NCI-H446 treated with DMSO at 0.1 percent for 48 hours (cell line): ENCODE measurements at regions not wholly inside any gene's neighbourhood (a gene's known extent, or its start where the extent isn't known, plus 50 kb on each side); places are given as distances from the start of the nearest gene placed in this dataset.
"Not testable (repeated sequence)": the region's sequence is repeated elsewhere in the genome, so short reads cannot be mapped to it uniquely, and the experiment has no call there.

ENCODE experiments used
- DNase-seq: peaks from one replicate; lab custom pipeline; 2025; lab: John Stamatoyannopoulos, UW

- peak; percentile 20 for DNase-seq
These were observed 95.9 kb upstream of the ZNF536 start for GRCh38 chr19:30276011-30276882.

DNA sequence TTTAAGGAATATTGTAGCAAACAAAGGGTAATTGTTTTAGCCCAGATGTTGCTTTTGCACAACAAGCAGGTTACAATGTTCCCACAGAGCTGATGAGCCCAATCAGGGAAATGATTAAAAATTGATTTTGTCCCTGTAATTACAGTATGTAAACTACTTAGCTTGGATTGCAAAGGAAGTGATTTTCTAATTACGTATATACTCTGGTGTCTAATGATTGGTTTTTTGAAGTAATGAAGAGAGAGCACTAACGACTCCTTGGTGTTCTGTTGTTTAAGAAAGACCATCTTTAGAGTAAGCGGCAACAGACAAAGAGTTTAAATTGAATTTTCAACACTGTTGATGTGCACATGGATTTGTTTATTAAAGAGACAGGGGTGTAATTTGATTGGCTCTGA lies 95.3 kb upstream of the ZNF536 start:
- DNase-seq = no peak

DNA sequence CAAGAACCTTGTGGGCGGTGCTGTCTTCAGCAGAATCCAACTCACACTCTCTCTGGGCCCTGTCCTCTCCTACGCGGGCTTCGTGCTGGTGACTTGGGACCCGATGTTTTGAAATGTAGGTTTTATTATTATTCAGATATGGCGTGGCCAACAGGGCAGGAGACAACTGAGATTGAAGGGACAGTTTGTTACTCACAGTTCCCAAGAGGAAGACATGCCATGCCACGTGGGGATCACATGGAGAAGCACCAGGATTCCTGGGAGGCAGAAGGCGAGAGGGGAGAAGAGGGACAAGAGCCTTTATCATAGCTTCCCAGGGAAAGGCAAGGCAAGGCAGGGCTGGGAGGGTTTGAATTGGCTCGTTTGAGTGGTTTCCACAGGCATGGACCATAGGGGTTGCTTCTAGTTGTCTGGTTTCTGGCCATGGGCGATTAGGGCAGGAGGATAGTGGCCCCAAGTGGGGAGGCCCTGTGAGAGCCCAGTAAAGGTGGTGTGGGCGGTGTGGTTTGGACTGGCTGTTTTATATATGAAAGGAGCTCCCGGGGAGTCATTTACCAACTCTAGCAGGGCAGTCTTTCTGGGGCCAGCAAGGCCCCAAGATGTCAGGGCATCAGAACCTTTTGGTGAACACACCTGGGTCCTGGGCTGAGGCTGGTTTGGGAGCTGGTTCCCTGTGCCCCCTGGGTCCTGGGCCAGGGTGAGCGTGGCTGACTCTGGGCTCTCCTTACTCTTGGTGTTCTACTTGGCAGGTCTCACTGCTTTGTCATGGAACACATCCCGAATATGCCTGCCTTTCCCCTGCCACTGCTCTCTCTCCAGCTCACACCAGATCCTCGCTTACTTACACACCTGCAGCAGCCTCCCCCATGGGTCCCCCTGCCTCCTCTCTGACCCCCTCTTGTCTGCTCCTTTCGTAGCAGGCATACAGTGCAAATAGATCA lies 94.0 kb upstream of the ZNF536 start:
- DNase-seq = no peak

- no peak for DNase-seq
These were observed 93.3 kb upstream of the ZNF536 start for GRCh38 chr19:30278882-30279254.

- DNase-seq = no peak
These were observed 92.2 kb upstream of the ZNF536 start for GRCh38 chr19:30280018-30280417.

- no peak for DNase-seq
These were observed 90.3 kb upstream of the ZNF536 start for GRCh38 chr19:30281906-30282305.

- DNase-seq = no peak
These were observed 88.6 kb upstream of the ZNF536 start for GRCh38 chr19:30283556-30283955.

DNA sequence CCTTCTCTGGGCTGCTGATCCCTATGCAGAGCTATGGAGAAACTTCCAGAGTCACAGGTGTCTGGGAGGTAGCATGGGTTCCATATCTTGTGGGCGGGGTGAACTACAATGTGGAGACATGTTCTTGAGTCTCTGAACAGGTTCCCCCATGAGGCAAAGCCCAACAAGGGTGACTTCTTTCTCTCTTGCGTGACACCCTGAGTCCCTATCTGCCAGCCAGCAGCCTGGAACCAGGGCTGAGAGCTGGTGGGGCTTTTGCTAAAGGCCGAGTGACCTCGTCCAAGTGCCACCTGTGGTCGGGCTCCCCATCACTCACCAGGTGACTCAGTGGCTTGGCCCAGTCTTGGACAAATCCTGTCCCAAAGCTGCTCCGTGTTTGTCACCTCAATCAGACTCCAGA lies 88.0 kb upstream of the ZNF536 start:
- DNase-seq = no peak

- no peak for DNase-seq
These were observed 87.3 kb upstream of the ZNF536 start for GRCh38 chr19:30284885-30285284.

- no peak for DNase-seq
These were observed 85.8 kb upstream of the ZNF536 start for GRCh38 chr19:30286378-30286777.

- no peak for DNase-seq
These were observed 84.9 kb upstream of the ZNF536 start for GRCh38 chr19:30287259-30287658.

- no peak for DNase-seq
These were observed 84.2 kb upstream of the ZNF536 start for GRCh38 chr19:30287973-30288372.

- no peak for DNase-seq
These were observed 83.3 kb upstream of the ZNF536 start for GRCh38 chr19:30288911-30289310.

DNA sequence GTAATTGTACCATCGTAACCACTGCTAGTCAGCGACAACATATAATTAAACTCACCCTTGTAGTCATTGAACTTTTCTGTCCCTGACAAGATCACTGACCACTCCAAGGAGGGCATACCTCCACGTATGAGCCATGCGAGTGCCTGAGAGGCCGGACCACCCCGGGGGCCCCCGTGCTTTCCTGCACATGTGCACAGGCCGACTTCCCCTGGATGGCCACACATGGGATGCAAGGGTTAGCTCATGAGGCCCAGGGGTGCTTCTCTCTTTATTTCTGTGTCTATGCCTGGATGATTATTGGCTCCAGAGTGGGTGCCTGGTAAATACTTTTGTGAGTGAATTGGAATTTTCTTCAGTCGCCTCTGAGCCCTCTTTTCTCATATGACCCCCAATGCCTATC lies 82.8 kb upstream of the ZNF536 start:
- no peak for DNase-seq

DNA sequence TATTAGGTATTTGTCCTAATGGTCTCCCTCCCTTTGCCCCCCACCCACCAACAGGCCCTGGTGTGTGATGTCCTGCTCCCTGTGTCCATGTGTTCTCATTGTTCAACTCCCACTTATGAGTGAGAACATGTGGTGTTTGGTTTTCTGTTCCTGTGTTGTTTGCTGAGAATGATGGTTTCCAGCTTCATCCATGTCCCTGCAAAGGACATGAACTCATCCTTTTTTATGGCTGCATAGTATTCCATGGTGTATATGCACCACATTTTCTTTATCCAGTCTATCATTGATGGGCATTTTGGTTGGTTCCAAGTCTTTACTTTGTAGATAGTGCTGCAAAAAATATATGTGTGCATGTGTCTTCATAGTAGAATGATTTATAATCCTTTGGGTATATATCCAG lies 81.4 kb upstream of the ZNF536 start:
- not testable (repeated sequence) for DNase-seq

- DNase-seq = no peak
These were observed 79.0 kb upstream of the ZNF536 start for GRCh38 chr19:30293051-30293785.

- DNase-seq = no peak
These were observed 74.2 kb upstream of the ZNF536 start for GRCh38 chr19:30297969-30298368.

- no peak for DNase-seq
These were observed 69.0 kb upstream of the ZNF536 start for GRCh38 chr19:30303131-30303654.

- DNase-seq = no peak
These were observed 67.6 kb upstream of the ZNF536 start for GRCh38 chr19:30304540-30304939.

GRCh38 chr19:30305346-30306060 lies 66.7 kb upstream of the ZNF536 start:
- DNase-seq = no peak

GRCh38 chr19:30307191-30307974 lies 64.8 kb upstream of the ZNF536 start:
- DNase-seq = no peak
